Suprapubic skin (tissue), 4 donors: ENCODE measurements at regions not wholly inside any gene's neighbourhood (a gene's known extent, or its start where the extent isn't known, plus 50 kb on each side); places are given as distances from the start of the nearest gene placed in this dataset.

Experiments
- DNase-seq, 2 donors: peaks; one replicate each; pipeline ENCODE4 v3.0.0-alpha.2; 2019; ENCODE audit warnings: low spot score in 2 of 2
- H3K27ac ChIP-seq: fragments of 200-600 bp; sonication (generic); one replicate; pipeline ENCODE4 v1.5.1; 2019
- H3K27me3 ChIP-seq: fragments of 200-600 bp; sonication (generic); one replicate; pipeline ENCODE4 v1.5.1; 2019
- H3K36me3 ChIP-seq: fragments of 200-600 bp; sonication (generic); one replicate; pipeline ENCODE4 v1.5.1; 2019
- H3K4me1 ChIP-seq: fragments of 200-600 bp; sonication (generic); one replicate; pipeline ENCODE4 v1.5.1; 2019
- H3K4me3 ChIP-seq: fragments of 200-600 bp; sonication (generic); one replicate; pipeline ENCODE4 v1.5.1; 2019; ENCODE audit warnings: mild to moderate bottlenecking
- H3K9me3 ChIP-seq: fragments of 200-600 bp; sonication (generic); one replicate; pipeline ENCODE4 v1.5.1; 2019
- EP300 ChIP-seq: sonication (generic); formaldehyde crosslinking; IDR thresholded peaks from one replicate; pipeline ENCODE4 v1.6.1; 2017; ENCODE audit warnings: antibody characterized with exemption
- POLR2A ChIP-seq, 2 donors: fragments of 450-650 bp; IDR thresholded peaks; one replicate each; pipeline ENCODE4 v1.6.1; 2017; ENCODE audit warnings: antibody characterized with exemption in 2 of 2, mild to moderate bottlenecking in 2 of 2, moderate library complexity in 2 of 2
- POLR2AphosphoS5 ChIP-seq, 3 donors: sonication (generic); formaldehyde crosslinking; IDR thresholded peaks; one replicate each; pipeline ENCODE4 v1.6.1; 2017; ENCODE audit warnings: antibody characterized with exemption in 3 of 3
- whole genome bisulfite sequencing: methylation state at CpG from one replicate; pipeline ENCODE4 v1.1.5; 2018; 5-methylcytosine and 5-hydroxymethylcytosine counted together
- TF ChIP-seq, protein P1 (sequence below), 2 donors: fragments of 200-600 bp in 1 of 2; fragments of 450-650 bp in 1 of 2; sonication (generic) in 1 of 2; IDR thresholded peaks; one replicate each; pipeline ENCODE4 v1.5.1; 2016 to 2019; ENCODE audit warnings: antibody characterized with exemption in 2 of 2, mild to moderate bottlenecking in 1 of 2, moderate library complexity in 1 of 2

DNA sequence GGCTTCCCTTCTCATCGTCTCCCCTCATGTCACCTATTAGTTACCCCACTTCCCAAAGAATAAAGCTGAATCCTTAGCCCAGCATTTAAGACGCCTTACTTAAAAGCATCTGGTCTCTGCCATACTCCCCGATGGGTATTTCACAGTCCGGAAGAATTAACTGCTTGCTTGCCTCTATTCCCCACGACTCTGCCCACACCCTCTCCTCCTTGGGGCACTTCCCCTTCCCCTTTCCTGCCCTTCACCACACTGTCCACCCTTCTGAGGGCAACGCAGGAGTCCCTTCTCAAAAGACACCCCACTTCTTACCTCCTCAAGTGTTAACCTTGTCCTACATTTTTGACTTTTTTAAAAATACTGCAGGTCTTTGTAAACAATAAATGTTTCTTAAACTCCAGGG is 60.1 kb upstream of the RMP24 start:
- H3K36me3 ChIP-seq: no peaks in the 10 kb centered on the region
- no peaks in the 10 kb centered on the region for H3K4me1 ChIP-seq
- no peak for DNase-seq
- no peak overlapping the region for H3K27ac ChIP-seq
- H3K27me3 ChIP-seq: no peaks in the 10 kb centered on the region
- no peak overlapping the region for H3K4me3 ChIP-seq
- H3K9me3 ChIP-seq: no peaks in the 10 kb centered on the region
- 51% methylated on average over 6 of the region's 6 CpGs for WGBS
- TF ChIP-seq, protein P1, sequence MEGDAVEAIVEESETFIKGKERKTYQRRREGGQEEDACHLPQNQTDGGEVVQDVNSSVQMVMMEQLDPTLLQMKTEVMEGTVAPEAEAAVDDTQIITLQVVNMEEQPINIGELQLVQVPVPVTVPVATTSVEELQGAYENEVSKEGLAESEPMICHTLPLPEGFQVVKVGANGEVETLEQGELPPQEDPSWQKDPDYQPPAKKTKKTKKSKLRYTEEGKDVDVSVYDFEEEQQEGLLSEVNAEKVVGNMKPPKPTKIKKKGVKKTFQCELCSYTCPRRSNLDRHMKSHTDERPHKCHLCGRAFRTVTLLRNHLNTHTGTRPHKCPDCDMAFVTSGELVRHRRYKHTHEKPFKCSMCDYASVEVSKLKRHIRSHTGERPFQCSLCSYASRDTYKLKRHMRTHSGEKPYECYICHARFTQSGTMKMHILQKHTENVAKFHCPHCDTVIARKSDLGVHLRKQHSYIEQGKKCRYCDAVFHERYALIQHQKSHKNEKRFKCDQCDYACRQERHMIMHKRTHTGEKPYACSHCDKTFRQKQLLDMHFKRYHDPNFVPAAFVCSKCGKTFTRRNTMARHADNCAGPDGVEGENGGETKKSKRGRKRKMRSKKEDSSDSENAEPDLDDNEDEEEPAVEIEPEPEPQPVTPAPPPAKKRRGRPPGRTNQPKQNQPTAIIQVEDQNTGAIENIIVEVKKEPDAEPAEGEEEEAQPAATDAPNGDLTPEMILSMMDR (IDR thresholded peaks at IDR 0.05): no peak
- TF ChIP-seq POLR2AphosphoS5 (IDR thresholded peaks at IDR 0.05) (no peak), POLR2A (IDR thresholded peaks at IDR 0.05) (no peak), EP300 (no peak)

DNA sequence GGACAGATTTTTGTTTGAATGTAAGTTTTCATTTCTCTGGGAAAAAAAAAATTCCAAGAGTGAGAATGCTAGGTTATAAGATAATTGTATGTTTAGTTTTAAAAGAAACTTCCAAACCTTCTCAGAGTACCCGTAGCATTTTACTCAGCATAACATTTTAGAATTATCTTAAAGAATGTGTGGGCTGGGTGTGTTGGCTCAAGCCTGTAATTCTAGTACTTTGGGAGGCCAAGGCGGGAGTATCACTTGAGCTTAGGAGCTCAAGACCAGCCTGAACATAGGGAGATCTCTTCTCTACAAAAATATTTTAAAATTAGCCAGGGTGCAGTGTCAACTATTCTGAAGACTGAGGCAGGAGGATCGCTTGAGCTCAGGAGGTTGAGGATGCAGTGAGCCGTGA is 57.4 kb upstream of the RMP24 start:
- TF ChIP-seq POLR2AphosphoS5 (IDR thresholded peaks at IDR 0.05): no peak
- TF ChIP-seq EP300: no peak
- no peak for TF ChIP-seq POLR2A (IDR thresholded peaks at IDR 0.05)
- TF ChIP-seq, protein P1 (IDR thresholded peaks at IDR 0.05): no peak
- DNase-seq: no peak
- H3K27ac ChIP-seq: no peak overlapping the region
- H3K9me3 ChIP-seq: no peaks in the 10 kb centered on the region
- 84% methylated on average over 4 of the region's 4 CpGs for WGBS
- H3K4me1 ChIP-seq: no peaks in the 10 kb centered on the region
- no peaks in the 10 kb centered on the region for H3K36me3 ChIP-seq
- no peaks in the 10 kb centered on the region for H3K27me3 ChIP-seq
- H3K4me3 ChIP-seq: no peak overlapping the region

DNA sequence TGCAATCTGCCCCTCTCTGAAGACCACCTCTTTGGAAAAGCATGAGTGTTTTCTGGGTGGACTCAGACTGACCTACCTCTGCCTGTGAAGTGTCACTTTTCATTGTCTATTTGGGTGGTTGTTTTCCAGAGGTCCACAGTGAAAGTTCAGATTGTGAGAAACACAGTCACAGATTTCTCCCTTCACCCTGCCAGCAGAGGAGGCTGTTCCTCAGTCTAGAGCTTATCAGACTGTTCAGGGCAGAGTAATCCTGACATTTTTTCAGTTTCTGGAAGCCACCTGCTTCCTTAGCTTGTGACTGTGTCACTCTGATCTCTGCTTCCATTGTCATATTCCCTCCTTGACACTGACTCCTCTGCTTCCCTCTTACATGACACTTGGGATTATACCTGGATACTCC is 55.4 kb upstream of the RMP24 start:
- no peaks in the 10 kb centered on the region for H3K9me3 ChIP-seq
- H3K27ac ChIP-seq: no peak overlapping the region
- DNase-seq: no peak
- H3K4me1 ChIP-seq: no peaks in the 10 kb centered on the region
- TF ChIP-seq, protein P1 (IDR thresholded peaks at IDR 0.05): peak in 1 of 2 donors; percentile 5
- TF ChIP-seq POLR2A (IDR thresholded peaks at IDR 0.05) (no peak), POLR2AphosphoS5 (IDR thresholded peaks at IDR 0.05) (no peak)
- H3K4me3 ChIP-seq: no peak overlapping the region
- no peaks in the 10 kb centered on the region for H3K36me3 ChIP-seq
- no peaks in the 10 kb centered on the region for H3K27me3 ChIP-seq

DNA sequence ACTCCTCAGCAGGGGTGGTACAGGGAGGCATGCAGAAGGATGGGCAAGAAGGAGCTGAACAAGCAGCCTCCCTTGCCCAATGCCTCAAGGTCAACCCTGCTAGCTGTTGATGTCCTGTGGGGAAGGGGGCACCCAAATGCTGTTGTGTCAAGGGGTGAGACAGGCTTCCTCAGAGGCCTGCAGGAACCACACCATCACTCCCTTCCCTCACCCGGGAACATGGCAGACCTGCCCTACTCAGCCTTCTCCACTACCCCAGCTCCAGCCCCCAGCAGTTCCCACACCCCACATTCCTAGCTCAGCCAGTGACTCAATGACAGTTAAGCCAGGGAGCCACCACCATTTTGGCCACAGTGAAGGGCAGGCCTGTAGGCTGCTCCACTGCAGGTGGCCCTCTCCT is 53.9 kb upstream of the RMP24 start:
- no peak for TF ChIP-seq POLR2A (IDR thresholded peaks at IDR 0.05)
- TF ChIP-seq, protein P1 (IDR thresholded peaks at IDR 0.05): no peak
- no peak for TF ChIP-seq EP300
- TF ChIP-seq POLR2AphosphoS5 (IDR thresholded peaks at IDR 0.05): no peak
- H3K9me3 ChIP-seq: no peaks in the 10 kb centered on the region
- H3K4me1 ChIP-seq: no peaks in the 10 kb centered on the region
- DNase-seq: no peak
- no peaks in the 10 kb centered on the region for H3K36me3 ChIP-seq
- no peak overlapping the region for H3K4me3 ChIP-seq
- H3K27ac ChIP-seq: no peak overlapping the region
- 88% methylated on average over 1 of the region's 1 CpG for WGBS
- no peaks in the 10 kb centered on the region for H3K27me3 ChIP-seq

DNA sequence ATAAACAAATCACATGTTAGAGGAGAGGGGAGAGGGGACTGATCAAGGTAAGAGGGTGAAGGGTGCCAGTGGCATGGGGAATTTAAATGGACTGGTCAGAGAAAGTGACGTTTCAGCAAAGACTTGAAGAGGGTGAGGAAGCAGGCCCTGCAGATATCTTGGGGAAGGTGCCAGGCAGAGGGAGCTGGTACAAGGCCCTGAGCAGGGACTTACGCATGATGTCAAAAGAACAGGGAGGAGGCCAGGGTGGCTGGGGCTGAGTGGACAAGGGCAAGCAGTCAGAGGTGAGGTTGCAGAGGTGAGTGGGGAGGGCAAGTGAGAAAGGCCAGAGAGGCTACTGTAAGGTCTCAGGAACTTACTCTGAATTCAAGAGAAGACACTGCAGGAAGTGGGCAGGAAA is 53.3 kb upstream of the RMP24 start:
- H3K4me1 ChIP-seq: no peaks in the 10 kb centered on the region
- H3K27me3 ChIP-seq: no peaks in the 10 kb centered on the region
- WGBS: 80% methylated on average over 2 of the region's 2 CpGs
- no peak for TF ChIP-seq POLR2A (IDR thresholded peaks at IDR 0.05)
- TF ChIP-seq POLR2AphosphoS5 (IDR thresholded peaks at IDR 0.05): no peak
- TF ChIP-seq, protein P1 (IDR thresholded peaks at IDR 0.05): no peak
- no peak for TF ChIP-seq EP300
- no peak overlapping the region for H3K4me3 ChIP-seq
- DNase-seq: no peak
- H3K9me3 ChIP-seq: no peaks in the 10 kb centered on the region
- H3K27ac ChIP-seq: no peak overlapping the region
- no peaks in the 10 kb centered on the region for H3K36me3 ChIP-seq
